GM19043 (cell line): ENCODE measurements at regions not wholly inside any gene's neighbourhood (a gene's known extent, or its start where the extent isn't known, plus 50 kb on each side); places are given as distances from the start of the nearest gene placed in this dataset.

Experiments used
- ATAC-seq: cut with Tn5 transposase; IDR thresholded peaks from one replicate; pipeline ENCODE4 v1.9.1; 2021; ENCODE audit warnings: low read depth; ENCODE audit not compliant: unreplicated experiment

DNA sequence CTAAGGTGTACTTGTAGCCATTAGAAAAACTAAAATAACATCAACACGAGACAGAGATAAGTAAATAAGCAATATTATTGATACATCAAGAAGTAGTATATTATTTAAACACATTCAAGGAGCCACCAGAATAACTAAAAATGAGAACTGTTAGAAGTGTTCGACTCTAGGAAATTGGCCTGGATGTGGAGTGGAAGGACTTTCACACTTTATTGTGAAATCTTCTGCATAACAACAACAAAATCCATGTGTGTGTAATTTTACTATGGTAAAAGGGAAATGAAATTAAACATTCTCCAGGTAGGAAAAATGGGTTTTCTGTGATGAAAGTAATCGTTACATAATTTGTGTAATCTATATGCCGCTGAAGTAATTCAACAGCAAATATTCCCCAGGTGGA lies 96.3 kb upstream of the RNF152 start:
- no peak for ATAC-seq

DNA sequence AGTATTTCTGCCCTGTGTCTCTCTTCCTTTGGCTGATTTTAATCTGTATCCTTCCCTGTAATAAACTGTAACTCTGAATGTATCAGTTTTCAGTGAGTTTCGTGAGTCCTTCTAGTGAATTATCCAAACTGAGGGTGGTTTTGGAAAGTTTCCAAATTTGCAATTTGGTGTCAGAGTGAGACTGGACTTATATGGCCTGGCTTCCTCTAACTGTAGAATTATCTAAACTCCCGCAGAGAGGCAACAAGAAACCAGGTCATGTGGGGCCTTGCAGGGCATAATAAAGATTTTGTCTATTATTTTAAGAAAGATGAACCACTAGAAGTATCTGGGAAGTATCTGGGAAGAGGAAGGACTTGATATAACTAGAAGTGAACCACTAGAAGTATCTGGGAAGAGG lies 95.3 kb upstream of the RNF152 start:
- ATAC-seq, result no peak

DNA sequence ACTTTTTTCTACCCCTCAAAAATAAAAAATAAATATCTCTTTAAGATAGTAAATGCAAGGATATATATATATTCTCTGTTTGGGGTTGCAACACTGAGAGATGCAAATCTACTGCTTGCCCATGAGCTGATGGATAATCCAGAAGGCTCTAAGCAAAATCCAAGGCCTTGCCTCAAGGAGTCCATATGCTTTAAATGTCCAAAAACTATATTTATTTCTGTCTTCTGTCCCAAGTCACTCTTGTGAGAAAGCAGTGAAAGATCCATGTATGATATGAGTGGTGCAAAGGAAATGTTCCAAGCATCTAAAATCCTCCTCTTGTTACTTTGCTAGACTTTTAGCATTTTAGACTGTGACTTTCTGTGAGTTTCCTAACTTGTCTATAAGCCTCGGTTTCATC lies 92.9 kb upstream of the RNF152 start:
- no peak for ATAC-seq

- no peak for ATAC-seq
Observed at GRCh38 chr18:61984349-61984748, 91.5 kb upstream of the RNF152 start.

GRCh38 chr18:61982475-61982874 lies 89.7 kb upstream of the RNF152 start:
- ATAC-seq, result no peak

- no peak for ATAC-seq
Observed at GRCh38 chr18:61980355-61980754, 87.5 kb upstream of the RNF152 start.

DNA sequence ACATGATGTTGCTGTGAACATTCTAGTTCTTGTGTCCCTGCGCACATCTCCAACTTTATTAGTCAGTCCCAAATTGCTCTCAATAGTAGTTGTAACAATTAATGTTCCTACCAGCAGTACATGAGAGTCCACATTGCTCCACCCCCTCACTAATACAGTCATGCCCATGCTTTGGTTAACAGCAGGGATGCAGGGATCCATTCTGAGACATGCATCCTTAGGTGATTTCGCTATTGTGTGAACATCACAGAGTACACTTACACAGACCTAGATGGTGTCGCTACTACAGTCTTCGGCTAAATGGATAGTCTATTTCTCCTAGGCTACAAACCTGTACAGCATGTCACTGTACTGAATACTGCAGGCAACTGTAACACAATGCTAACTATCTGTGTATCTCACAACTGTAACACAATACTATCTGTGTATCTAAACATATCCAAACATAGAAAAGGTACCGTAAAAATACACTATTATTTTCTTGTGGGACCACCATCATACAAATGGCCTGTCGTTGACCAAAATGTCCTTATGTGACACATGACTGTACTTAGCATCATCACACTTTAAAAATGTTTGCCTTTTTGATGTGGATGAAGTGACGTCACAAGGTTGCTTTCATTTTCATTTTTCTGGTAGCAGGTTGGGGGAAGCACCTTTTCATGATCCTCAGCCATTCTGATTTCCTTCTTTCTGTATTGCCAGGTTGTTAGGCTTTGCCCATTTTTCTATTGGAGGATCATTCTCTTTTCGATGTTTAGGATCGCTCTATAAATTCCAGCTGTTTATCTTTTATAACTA lies 82.9 kb upstream of the RNF152 start:
- peak; percentile 40 for ATAC-seq

- no peak for ATAC-seq
Observed at GRCh38 chr18:61973273-61974115, 80.7 kb upstream of the RNF152 start.

DNA sequence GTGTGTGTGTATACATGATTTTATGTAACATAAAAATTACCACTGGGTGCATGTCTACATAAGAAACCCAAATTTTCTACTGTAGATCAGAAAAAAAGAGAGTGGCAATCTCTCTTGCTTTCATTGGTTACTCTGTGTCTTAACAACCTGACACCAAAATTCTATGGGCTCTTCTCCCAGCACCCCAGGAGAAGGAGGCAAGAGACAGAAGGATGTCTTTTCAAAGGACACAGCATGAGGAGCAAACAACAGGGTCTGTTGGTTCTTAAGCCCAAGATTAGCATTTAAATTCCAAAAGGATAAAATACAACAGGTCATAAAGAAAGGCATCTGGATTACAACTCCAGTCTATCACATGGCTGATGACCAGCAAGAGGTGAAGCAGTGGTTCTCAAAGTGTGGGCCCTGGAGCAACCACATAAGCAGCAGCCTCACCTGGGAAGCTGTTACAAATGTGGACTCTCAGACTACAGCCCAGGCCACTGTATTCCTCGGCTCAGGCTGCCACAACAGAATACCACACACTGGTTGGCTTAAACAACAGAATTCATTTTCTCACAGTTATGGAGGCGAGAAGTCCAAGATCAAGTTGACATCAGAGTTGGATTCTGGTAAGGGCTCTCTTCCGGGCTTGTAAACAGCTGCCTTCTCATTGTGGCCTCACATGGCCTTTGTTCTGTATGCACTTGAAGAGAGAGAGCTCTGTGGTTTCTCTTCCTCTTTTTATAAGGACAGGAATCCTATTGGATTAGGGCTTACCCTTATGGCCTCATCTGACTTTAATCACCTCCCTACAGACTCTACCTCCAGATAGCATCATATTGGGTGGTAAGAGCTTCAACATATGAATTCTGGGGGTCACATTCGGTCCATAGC lies 79.8 kb upstream of the RNF152 start:
- peak; percentile 89 for ATAC-seq

GRCh38 chr18:61967252-61967891 lies 74.6 kb upstream of the RNF152 start:
- ATAC-seq, result no peak

- no peak for ATAC-seq
Observed at GRCh38 chr18:61965311-61965710, 72.5 kb upstream of the RNF152 start.

DNA sequence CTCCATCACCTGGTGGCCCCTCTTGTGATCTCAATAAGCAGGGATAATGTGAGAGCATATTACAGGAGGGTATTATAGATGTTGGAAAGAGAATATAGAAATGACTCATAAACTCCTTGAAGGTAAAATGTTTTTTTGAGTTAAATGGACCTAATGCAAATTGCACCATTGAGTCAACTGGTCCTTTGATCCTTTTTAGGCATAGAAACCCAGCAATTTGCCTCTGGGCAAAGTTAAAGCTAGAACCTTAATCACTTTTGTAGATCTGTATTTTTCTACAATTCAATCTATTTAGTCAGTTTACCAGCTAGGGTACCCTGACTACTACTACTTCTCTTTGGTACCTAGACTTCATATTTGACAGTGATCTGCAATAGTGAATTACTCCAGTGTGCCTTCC lies 71.8 kb upstream of the RNF152 start:
- ATAC-seq, result no peak

DNA sequence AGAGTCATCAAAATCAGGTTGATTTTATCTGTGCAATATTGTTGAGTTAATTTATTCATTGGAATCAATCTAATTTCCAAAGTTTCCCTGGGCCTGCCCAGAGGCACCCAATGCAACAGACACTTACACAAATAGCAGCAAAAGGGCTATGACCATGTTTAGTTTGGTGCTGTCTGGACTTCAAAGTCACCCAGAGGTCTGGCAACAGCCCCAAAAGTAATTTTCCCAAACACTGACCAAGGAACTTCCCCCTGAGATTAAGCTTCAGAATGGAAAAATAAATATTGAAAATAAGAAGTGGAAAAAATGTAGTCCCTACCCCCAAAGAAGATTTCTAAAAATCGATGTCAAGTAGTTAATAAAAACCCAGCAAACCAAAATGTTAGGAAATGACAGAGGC lies 70.9 kb upstream of the RNF152 start:
- ATAC-seq, result no peak

GRCh38 chr18:61957801-61958516 lies 65.2 kb upstream of the RNF152 start:
- ATAC-seq, result no peak

DNA sequence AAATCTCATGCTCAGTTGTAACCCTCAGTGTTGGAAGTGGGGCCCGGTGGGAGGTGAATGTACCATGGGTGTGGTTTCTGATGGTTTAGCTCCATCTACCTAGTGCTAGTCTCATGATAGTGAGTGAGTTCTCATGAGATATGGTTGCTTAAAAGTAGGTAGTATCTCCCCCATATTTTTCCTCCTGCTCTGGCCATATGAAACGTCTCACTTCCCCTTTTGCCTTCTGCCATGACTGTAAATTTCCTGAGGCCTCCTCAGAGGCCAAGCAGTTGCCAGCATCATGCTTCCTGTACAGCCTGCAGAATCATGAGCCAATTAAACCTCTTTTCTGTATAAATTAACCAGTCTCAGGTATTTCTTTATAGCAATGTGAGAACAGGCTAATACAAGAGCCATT lies 62.8 kb upstream of the RNF152 start:
- peak; percentile 43 for ATAC-seq

DNA sequence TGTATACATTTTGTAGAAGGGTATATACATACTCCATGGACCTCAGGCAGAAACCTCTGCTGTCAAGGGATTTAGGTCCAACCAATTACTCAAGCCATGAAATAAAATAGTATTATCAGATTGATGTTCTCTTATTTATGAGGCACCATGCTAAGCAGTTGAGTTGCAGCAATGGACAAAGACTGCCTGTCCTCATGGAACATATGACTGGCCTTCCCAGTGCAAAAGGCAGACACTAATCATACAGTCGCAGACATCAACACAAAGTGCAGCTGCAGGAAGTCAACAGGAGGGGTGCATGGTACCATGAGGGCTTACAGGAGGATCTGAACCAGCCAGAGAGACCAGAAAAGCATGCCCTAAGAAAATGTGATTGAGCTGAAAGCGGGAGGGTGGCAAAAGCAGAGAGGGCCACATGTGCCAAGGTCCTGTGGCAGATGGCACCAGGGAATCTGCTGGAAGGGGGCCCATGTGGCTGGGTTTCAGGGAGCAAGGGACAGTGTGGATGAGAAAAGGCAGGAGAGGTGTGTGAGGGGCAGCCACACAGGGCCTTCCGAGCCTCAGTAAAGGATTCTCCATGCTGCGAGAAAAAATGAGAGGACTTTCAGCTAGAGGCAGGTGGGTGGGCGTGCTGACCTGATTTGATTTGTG lies 61.4 kb upstream of the RNF152 start:
- ATAC-seq, result no peak

GRCh38 chr18:61953641-61954040 lies 60.8 kb upstream of the RNF152 start:
- no peak for ATAC-seq

DNA sequence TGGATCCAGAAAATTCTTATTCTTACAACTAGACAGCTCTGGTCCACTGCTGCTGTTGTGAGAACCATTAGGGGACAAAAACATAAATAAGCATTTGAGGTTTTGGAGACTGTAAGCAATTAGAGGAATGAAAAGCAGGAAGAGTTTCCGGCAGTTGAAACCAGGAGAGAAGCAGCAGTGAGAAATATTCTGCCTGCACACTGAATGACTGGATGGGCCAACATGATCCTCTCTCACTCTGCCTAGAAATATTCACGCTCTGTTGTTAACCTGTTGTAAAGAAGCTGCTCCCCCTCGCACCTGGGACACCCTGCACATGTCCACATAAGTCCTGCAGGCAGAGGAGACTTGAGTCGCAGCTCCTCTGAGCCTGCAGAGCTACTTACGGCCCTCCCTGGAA lies 60.4 kb upstream of the RNF152 start:
- ATAC-seq, result no peak

GRCh38 chr18:61951396-61951795 lies 58.6 kb upstream of the RNF152 start:
- ATAC-seq, result no peak
